ENCODE measurements at regions not wholly inside any gene's neighbourhood (a gene's known extent, or its start where the extent isn't known, plus 50 kb on each side); places are given as distances from the start of the nearest gene placed in this dataset.
"Not testable (repeated sequence)": the region's sequence is repeated elsewhere in the genome, so short reads cannot be mapped to it uniquely, and the experiment has no call there.

DNA sequence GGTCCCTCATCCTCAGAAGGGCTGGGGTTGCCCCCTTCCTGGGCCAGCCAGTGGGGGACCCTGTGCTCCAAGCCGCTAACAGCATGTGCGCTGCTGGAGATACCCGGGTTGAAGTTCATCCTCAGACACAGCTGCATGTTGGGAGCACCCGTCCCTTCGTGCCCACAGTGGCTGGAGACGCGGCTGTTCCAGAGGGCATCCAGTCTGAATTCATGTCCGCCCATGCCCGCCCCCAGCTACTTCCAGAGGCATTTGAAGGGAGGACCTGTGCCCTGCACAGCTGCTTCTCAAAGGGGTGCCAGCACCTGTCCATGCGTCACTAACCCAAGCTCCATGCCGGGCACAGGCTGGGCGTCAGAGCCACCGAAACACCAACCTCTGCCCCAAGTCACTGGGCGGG, 68.1 kb upstream of the ADGRA1 start:
- no peak for DNase-seq

DNA sequence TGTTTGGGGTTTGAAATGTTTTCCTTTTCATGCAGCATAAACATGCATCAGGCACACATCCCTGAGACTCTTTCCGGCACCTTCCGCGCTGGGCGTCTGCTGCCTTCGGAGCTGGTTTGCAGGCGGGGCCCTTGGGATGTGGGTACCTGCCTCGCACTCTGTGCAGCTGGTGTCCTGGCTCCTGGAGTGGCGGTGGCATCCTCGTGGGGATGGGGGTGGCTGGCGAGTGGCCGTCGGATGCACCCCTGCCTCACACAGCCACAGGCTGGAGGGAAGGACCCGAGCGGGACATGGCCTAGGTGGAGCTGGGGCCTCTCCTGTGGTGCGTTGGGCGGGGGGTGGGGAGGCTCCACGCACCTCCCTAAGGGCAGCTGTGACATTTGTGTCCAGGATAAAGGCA, 68.5 kb upstream of the ADGRA1 start:
- no peak for DNase-seq

DNA sequence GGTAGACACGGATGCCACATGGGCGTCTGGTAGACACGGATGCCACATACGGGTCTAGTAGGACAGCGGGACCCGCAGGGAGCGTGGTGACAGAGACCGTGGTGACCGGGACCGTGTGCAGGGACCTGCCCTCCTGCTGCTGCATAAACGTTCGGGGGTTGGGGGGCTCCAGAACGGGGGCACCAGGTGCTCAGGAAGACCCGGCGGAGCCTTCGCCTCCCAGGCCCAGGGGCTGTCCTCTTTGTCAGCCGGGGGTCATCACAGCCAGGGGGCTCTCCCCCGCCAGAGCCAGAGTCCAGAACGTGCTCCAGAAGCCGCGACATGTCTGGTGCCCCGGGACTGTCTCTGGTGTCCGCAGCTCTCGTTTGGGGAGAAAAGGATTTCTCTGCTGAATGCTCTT, 69.2 kb upstream of the ADGRA1 start:
- DNase-seq, result no peak

DNA sequence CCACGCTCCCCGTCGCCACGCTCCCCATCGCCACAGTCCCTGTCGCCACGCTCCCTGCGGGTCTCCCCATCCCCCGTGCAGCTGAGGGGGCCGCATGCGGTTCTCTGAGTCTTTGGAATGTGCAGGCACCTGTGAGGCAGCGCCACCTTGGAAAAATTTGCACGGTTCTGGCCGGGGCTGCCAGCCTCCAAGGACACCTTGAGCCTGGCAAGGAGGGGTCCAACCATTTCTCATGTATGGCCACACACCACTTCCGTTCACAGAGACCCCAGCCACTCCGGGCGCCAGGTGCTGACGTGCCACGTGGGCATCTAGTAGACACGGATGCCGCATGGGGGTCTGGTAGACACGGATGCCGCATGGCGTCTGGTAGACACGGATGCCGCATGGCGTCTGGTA, 70.5 kb upstream of the ADGRA1 start:
- no peak for DNase-seq

DNA sequence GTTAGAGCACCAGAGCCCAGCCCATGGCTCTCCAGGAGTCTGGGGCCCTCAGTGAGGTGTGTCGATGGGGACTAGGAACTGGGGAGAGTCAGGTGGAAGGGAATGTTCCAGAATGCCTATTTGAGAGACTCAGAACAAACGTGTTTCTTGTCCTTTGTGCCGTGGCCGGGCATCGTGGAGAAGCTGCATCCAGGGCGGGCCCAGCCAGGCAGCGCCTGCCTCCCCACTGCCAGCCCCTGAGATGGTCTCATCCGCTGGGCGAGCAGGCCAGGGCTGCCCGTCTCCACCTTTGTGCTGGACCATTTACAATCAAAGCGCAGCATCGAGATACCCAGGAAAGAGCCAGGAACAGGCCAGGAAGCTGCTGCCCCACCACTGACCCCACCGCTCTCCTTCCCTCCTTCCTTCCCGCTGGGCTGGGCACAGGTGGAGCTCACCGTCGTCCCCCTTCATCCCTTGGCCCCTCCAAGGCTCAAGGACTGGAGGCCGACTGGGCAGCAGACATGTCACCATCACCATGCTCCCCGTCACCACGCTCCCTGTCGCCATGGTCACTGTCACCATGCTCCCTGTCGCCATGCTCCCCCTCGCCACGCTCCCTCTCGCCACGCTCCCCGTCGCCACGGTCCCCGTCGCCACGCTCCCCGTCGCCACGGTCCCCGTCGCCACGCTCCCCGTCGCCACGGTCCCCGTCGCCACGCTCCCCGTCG, 71.1 kb upstream of the ADGRA1 start:
- no peak for DNase-seq

DNA sequence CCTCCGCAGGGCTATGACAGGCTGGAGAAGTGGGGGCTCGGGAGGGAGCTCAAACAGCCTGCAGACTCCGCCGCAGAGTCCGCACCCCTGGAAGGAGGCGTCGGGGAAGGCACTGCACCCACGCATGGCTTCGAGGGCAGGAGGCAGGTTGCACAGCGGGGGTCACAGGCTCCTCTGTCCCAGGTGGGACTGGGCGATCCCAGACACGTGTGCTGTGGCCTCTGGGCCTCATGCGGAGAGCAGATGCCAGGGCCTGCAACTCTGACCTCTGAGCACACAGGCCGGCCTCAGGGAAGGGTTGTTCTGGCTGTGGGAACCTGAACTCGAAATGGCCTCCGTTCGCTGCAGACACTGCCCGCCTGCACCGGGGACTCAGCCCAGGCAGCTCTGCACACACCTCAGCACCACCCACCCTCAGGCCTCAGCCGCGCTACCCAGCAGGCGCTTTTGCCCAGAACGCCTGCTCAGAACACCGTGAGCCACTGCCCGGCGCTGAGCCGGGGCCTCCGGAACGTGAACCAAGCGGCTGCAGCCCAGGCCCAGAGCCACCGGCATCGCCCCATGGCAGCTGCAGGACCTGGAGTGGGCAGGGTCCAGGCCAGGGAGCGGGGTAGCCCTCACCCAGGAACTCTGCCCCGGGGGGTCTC, 71.8 kb upstream of the ADGRA1 start:
- no peak for DNase-seq

DNA sequence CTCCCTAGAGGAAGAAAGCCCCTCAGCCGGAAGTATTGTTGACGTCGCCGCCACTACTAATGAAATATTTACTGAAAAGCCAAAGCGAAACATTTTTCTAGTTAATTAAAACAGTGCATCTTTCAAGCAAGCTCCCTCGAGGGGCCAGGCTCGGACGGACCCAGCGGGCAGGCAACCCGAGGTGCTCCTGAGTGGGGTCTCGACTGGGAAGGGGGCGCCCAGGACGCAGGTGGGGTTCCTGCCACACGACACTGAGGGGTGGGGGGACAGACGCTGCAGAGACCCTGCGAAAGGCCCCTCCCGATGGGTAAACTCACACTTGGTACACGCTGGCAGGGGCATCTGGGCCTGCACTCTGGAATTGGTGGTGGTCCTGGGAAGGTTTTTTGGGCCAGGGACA, 72.4 kb upstream of the ADGRA1 start:
- no peak for DNase-seq

DNA sequence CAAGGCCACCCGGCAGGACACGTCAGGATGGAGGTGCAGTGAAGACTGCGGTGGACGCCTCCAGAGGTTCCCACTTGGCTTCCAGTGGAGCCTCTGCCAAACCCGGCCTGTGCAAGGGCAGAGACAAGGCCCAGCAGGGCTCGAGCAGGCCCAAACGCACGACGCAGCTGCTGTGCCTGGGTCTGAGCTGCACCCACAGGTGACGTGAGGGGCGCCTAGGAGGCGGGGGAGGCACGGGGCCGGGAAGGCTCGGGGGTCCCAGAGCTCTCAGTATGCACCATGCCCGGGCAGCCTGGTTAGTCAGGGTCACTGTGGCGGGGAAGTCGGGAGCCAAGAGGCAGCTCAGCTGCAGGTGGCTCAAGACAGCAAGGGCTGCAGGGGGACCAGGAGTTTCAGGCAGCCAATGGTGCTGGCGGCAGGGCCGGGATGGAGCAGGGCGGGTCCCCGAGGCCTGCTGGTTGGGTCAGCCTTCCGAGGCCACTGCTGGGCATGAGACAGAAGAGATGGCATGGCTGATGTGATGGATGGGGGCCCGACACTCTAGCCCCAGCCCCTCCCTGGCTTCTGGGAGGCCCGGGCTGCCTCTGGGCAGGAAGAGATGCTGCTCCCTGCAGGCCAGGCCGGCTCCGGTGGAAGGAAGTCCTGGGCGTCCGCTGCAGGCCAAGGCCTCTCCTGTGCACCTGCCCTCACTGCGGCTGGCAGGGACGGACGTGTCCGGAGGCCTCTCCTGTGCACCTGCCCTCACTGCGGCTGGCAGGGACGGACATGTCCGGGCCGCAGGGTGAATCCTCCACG, 72.2 kb upstream of the CFAP46 start:
- no peak for DNase-seq

DNA sequence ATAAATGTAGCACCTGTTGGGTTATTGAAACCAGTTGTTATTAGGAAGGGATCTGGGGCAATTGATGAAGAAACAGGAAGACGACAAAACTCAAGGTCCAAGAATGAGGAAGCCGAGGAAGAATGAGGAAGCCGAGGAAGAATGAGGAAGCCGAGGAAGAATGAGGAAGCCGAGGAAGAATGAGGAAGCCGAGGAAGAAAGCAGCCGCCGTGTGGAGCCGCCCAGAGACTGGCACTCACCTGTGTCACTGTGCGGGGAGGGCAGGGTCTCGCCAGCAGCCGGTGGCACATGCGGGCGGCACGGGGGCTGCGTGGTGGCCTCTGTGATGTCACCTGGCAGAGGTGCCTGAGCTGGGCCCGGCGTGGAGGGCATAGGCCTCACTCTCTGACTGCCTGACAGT, 71.1 kb upstream of the CFAP46 start:
- DNase-seq, result peak; percentile 13

DNA sequence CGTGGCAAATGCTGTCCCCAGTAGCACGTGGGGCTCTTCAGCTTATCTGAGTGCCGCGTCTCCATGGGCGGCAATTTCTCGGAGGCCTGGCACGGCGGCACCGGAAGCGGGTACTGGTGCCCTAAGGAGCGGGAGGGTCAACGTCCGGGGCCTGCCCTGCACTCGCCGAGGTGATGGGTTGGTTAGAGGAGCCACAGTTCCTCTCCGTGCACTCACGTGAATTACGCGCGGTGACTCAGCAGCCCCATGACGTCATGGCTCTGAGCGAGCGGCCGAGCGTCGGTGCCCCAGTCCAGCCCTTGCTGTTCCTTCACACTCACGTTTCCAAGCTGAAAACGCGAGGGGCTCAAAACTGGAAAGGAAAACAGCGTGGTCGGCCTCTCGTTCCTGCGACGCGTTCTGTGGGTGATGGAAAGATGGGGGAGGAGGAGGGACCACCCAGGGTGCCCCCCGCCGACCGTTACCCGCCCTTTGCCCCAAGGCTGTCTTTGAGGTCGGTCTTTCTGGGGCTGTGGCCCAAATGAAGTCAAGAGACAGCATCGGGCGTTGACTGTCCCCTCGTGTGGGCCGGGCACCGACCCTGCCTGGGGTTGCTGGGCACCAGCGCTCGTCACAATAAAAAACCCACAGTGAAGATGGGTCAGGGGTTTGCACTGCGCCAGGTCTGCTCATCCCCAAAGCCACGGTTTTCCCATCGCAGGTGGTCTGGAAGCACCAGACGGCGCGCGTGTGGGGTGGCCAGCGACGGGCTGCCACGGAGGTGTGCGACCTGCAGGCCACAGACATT, 70.4 kb upstream of the CFAP46 start:
- no peak for DNase-seq

DNA sequence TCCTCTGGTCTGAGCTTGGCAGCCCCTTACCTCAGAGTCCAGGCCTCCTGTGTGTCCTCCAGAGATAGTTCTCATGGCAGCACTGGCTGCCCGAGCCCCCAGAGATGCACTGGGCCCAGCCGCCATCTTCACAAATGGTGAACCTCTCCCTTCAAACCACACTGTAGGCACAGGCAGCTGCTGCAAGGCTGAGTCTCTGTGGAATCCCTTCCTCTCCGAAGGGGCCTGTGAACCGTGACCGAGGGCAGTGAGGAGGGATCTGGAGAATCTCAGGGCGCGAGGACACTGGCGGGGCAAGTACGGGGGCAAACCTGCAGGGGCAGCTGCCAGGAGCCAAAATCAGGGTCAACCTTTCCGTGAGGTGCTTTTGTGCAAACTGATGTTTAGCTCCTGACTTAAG, 69.5 kb upstream of the CFAP46 start:
- DNase-seq, result no peak

DNA sequence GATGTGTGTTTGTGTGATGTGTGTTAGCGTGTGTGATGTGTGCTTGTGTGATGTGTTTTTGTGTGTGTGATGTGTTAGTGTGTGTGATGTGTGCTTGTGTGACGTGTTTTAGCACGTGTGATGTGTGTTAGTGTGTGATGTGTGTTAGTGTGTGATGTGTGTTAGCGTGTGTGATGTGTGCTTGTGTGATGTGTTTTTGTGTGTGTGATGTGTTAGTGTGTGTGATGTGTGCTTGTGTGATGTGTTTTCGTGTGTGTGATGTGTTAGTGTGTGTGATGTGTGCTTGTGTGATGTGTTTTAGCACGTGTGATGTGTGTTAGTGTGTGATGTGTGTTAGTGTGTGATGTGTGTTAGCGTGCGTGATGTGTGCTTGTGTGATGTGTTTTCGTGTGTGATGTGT, 69.0 kb upstream of the CFAP46 start:
- DNase-seq, result not testable (repeated sequence)

DNA sequence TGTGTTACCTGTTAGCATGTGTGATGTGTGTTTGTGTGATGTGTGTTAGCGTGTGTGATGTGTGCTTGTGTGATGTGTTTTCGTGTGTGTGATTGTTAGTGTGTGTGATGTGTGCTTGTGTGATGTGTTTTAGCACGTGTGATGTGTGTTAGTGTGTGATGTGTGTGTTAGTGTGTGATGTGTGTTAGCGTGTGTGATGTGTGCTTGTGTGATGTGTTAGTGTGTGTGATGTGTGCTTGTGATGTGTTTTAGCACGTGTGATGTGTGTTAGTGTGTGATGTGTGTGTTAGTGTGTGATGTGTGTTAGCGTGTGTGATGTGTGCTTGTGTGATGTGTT, 68.4 kb upstream of the CFAP46 start:
- DNase-seq, result not testable (repeated sequence)

DNA sequence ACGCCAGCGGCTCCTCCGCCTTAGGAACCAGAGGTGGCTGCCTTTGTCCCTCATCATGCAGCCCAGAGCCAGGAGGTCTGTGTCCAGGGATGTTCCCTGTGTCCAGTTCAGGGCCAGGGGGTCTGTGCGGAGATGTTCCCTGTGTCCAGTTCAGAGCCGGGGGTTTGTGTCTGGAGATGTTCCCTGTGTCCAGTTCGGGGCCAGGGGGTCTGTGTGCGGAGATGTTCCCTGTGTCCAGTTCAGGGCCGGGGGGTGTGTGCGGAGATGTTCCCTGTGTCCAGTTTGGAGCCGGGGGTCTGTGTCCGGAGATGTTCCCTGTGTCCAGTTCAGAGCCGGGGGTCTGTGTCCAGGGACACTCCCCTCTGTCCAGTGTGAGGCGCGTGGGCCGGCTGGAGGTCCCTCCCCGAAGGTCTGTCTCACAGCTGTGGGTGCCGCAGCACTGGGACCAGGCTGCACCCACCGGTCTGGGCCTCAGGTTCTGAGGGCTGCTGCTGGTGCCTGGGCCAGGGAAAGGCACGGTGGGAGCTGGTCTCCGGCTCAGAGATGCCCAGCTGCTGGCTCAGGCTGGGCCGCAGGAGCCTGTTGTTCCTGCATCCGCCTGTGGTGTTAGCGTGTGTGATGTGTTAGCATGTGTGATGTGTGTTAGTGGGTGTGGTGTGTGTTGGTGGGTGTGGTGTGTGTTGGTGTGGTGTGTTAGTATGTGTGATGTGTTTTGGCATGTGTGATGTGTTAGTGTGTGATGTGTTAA, 67.9 kb upstream of the CFAP46 start:
- DNase-seq, result no peak

DNA sequence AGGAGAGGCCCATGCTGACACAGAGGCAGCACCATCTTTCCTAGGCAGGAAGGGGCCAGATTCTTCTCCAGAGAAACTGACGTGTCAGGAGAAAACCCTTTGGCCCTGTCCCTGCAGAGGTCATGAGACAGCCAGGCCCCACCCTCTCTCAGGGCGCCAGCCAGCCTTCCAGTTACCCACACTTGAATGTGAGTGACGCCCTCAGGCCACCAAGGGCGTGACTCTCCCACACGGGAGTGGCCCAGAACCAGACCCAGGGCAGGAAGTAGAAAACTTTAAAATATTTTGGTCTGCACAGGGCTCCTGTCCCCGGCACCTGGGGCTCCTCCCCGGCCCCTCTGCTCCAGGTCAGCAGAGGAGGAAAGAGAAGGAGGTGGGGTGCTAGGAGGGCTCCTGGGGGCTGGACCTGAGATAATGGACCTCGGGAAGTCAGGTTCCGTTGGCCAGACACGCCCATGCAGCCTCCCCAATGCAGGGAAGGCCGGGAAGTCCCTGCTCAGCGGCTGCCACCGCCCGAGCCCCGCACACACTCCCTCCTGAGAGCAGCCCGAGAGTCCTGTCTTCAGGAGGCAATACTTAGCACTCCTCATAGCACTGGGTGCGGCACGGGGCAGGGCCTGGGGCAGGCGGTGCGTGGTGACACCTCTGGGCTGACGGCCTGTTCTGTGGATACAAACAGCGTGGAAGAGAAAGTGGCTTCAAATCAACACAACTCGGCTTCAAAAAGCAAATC, 67.0 kb upstream of the CFAP46 start:
- DNase-seq, result peak; percentile 17

DNA sequence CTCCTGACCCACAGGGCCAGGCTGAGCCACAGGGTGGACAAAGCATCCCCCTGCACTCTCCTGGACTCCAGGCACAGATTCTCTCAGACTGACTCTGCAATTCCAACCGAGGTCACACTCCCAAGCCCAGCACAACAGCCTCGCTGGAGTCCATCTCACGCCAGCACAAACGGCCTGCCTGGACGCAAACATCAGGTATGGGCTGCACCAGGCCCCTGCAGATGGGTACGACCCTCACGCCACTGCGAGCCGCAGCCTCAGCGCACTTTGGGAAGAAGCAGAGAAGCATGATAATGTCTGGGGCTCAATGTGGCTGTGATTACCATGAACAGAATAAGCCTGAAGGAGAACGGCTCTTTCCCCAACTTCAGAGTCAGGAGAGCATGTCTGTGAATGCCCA, 66.4 kb upstream of the CFAP46 start:
- no peak for DNase-seq

DNA sequence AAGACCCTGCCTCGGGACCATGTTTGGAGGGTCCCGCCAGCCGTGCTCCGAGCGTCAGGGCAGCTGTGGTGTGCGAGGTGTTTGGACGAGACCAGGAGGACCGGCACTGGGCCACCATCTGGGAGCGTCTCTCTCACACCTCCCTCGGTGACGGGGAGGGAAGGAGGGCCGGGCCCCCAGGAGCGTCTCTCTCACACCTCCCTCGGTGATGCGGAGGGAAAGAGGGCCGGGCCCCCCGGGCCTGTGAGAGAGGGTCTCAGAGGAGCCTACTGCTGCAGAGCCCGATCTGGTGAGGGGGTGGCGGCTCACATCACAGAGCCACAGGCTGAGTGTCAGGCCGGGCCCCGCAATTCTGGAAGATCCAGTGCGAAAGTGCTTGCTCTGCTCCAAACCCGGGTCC, 65.8 kb upstream of the CFAP46 start:
- DNase-seq, result no peak

DNA sequence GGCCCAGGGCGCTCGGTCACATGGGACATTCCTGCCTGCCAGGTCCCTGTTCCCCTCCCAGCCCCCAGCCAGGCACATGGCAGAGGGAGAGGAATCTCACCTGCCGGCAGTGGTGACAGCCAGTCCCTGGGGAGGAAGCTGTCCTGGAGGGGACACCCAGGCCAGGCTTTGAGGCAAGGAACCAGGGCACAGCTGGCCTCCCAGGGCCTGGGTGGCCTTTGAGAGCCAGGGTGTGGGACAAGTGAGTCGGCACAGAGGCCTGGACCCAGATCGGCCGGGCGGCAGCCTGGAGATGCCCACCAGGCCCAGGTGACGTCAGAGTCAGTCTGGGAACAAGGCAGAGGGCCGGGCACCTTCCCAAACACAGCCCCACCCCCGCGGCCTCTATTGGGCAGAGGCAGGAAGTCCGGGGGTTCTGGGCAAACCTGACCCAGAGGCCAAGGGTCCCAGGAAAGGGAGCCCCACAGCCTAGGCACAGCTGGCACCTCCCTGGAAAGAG, 65.0 kb upstream of the CFAP46 start:
- DNase-seq, result no peak

DNA sequence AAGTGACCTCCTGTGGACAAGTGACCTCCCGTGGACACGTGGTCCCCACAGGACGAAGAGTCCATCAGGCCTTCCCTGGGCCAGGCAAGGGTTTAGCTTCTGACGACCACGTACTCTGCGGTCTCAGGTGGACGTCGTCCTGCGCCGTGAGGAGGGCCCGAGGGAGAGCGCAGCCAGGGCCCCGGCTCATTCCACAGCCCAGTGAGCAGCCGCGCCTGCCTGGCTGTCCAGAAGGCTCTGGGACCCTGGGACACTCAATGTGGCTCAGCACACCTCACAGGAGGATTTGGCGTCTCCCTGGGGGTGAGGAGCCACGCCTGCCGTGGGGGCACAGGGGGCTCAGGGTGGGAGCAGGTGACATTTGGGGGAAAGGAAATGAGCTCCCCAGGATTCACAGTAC, 64.4 kb upstream of the CFAP46 start:
- DNase-seq, result no peak

DNA sequence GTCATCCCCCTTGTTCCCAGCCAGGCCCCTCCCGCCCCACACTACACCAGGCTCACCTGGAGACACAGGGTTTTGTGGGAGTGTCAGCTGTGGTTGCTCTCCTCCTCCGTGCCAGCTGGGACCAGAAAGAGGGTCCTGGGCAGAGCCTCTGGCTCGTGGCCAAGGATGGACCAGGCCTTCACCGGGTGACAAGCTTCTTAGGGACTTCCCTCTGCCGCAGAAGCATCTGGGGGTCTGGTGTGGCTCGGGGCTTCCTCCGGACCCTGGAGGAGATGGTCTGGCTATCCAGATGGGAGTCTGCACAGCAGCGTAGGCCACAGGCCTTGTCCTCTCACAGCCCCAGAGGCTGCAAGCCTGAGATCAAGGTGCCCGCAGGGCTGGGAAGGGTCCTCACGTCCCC, 63.8 kb upstream of the CFAP46 start:
- DNase-seq, result no peak

DNA sequence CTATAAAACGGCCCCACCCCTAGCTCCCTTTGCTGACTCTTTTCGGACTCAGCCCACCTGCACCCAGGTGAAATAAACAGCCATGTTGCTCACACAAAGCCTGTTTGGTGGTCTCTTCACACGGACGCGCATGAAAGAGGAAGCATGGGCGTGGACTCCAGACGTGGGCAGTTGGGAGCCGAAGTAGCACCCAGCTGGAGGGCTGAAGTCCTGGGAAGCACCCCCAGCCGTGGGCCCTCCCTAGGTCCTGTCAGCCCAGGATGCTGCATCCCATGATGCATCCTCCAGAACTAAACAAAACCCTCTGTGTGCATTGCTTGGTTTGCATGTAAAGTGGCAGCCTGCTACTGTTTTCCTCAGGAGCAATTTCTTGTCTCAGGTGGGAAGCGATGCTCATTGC, 62.1 kb upstream of the CFAP46 start:
- no peak for DNase-seq

DNA sequence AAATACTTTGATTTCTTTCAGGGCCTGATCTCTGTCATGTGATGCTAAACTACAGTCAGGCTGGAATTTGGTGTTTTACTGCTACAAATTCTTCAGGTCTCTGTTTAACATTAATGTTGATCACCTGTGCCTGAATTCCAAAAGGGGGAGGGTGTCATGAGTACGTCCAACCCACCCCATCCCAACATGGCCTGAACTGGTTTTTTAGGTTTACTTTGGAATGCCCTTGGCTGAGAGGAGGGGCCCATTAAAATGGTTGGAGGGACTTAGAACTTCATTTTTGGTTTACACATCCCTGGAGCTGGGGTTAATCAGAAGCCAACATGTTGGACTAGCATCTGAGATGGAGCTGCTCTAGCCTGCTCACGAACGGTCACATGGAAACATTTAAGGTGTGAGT, 60.8 kb upstream of the CFAP46 start:
- no peak for DNase-seq

All from CD4-positive, alpha-beta T cell treated with Interleukin-4 for 4 hours (primary cell).